ENCODE measurements at regions not wholly inside any gene's neighbourhood (a gene's known extent, or its start where the extent isn't known, plus 50 kb on each side); places are given as distances from the start of the nearest gene placed in this dataset.

DNA sequence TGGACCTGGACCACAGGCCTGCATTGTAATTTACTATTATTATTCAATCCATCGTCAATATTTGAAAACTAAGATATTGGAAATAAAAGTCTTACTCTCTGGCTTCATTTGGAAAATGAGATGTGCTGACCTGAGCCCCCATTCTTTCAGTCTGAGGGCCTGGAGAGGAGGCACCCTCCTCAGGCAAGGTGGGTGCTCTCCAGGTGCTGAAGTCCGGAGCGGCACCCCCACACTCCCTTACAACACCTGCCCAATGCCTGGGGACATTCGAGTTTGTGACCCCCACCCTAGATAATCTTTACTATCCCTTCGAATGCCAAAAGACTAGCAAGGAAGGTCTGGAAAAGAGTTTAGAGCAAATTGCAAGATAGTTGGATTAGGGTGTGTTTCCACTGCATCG lies 133.3 kb downstream of the EN1 start:
- no peak overlapping the region for H3K4me3 ChIP-seq (ENCODE audit: low read length)
- H4K20me1 ChIP-seq (ENCODE audit: insufficient read depth): no peaks in the 10 kb centered on the region
- H2AFZ ChIP-seq (ENCODE audit: low read depth, low read length): no peak overlapping the region
- H3F3A ChIP-seq (ENCODE audit: insufficient read depth, low read length, poor library complexity, severe bottlenecking): no peaks in the 10 kb centered on the region
- no peak overlapping the region for H3K4me2 ChIP-seq (ENCODE audit: low read length)
- no peaks in the 10 kb centered on the region for H3K9me2 ChIP-seq (ENCODE audit: insufficient read depth, low read length)
- no peak overlapping the region for H3K27ac ChIP-seq (ENCODE audit: low read length)
- TF ChIP-seq EP300 (conservative IDR thresholded peaks at IDR 0.05; ENCODE audit: poor library complexity, severe bottlenecking) (no peak), RAD21 (conservative IDR thresholded peaks at IDR 0.05) (no peak), SMC3 (conservative IDR thresholded peaks at IDR 0.05; ENCODE audit: poor library complexity) (no peak), EZH2 (IDR thresholded peaks at IDR 0.05; ENCODE audit: borderline replicate concordance, insufficient read depth, low read length, poor library complexity, severe bottlenecking) (no peak), MXI1 (conservative IDR thresholded peaks at IDR 0.05; ENCODE audit: poor library complexity, severe bottlenecking) (no peak), POLR2AphosphoS5 (IDR thresholded peaks at IDR 0.05) (no peak), TAF1 (IDR thresholded peaks at IDR 0.05; ENCODE audit: low read depth) (no peak)
- TF ChIP-seq, protein P1, sequence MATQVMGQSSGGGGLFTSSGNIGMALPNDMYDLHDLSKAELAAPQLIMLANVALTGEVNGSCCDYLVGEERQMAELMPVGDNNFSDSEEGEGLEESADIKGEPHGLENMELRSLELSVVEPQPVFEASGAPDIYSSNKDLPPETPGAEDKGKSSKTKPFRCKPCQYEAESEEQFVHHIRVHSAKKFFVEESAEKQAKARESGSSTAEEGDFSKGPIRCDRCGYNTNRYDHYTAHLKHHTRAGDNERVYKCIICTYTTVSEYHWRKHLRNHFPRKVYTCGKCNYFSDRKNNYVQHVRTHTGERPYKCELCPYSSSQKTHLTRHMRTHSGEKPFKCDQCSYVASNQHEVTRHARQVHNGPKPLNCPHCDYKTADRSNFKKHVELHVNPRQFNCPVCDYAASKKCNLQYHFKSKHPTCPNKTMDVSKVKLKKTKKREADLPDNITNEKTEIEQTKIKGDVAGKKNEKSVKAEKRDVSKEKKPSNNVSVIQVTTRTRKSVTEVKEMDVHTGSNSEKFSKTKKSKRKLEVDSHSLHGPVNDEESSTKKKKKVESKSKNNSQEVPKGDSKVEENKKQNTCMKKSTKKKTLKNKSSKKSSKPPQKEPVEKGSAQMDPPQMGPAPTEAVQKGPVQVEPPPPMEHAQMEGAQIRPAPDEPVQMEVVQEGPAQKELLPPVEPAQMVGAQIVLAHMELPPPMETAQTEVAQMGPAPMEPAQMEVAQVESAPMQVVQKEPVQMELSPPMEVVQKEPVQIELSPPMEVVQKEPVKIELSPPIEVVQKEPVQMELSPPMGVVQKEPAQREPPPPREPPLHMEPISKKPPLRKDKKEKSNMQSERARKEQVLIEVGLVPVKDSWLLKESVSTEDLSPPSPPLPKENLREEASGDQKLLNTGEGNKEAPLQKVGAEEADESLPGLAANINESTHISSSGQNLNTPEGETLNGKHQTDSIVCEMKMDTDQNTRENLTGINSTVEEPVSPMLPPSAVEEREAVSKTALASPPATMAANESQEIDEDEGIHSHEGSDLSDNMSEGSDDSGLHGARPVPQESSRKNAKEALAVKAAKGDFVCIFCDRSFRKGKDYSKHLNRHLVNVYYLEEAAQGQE (IDR thresholded peaks at IDR 0.05; ENCODE audit: borderline replicate concordance): no peak
- TF ChIP-seq, protein P2, sequence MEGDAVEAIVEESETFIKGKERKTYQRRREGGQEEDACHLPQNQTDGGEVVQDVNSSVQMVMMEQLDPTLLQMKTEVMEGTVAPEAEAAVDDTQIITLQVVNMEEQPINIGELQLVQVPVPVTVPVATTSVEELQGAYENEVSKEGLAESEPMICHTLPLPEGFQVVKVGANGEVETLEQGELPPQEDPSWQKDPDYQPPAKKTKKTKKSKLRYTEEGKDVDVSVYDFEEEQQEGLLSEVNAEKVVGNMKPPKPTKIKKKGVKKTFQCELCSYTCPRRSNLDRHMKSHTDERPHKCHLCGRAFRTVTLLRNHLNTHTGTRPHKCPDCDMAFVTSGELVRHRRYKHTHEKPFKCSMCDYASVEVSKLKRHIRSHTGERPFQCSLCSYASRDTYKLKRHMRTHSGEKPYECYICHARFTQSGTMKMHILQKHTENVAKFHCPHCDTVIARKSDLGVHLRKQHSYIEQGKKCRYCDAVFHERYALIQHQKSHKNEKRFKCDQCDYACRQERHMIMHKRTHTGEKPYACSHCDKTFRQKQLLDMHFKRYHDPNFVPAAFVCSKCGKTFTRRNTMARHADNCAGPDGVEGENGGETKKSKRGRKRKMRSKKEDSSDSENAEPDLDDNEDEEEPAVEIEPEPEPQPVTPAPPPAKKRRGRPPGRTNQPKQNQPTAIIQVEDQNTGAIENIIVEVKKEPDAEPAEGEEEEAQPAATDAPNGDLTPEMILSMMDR (IDR thresholded peaks at IDR 0.05; ENCODE audit: poor library complexity, severe bottlenecking): no peak
- H3K79me2 ChIP-seq (replicated peaks; ENCODE audit: insufficient read depth, low read length): no peaks in the 10 kb centered on the region
- H3K9ac ChIP-seq (ENCODE audit: low read length): no peak overlapping the region
- H3K27me3 ChIP-seq (ENCODE audit: insufficient read depth, low read depth, low read length): no peaks in the 10 kb centered on the region
- H3K36me3 ChIP-seq (ENCODE audit: insufficient read depth, low read length): no peaks in the 10 kb centered on the region
- H3K9me3 ChIP-seq (ENCODE audit: low read length): no peaks in the 10 kb centered on the region

DNA sequence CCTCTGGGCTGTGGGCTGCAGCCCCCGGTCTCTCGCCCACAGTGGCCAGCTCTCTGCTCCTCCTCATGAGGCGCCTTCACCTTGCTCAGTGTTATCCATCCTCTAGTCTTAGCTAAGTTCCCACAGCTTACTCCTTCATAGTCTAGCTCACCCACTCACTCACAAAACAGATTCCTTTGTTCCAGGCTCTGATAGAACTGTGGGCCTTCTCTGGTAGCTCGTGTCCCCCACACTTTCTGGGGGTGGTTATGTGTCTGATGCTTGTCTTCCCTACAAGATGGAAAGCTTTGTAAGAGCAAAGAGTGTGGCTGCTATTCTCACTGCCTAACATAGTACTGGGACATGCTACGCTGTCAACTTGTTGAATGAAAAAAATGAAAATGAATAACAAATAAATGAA lies 135.8 kb downstream of the EN1 start:
- Histone ChIP-seq H3K9me3 (ENCODE audit: low read length) (no peaks in the 10 kb centered on the region), H3K4me3 (ENCODE audit: low read length) (no peak overlapping the region), H3K9me2 (ENCODE audit: insufficient read depth, low read length) (no peaks in the 10 kb centered on the region), H3K27me3 (ENCODE audit: insufficient read depth, low read depth, low read length) (no peaks in the 10 kb centered on the region), H3K9ac (ENCODE audit: low read length) (no peak overlapping the region), H3F3A (ENCODE audit: insufficient read depth, low read length, poor library complexity, severe bottlenecking) (no peaks in the 10 kb centered on the region), H3K36me3 (ENCODE audit: insufficient read depth, low read length) (no peaks in the 10 kb centered on the region), H3K79me2 (replicated peaks; ENCODE audit: insufficient read depth, low read length) (no peaks in the 10 kb centered on the region), H4K20me1 (ENCODE audit: insufficient read depth) (no peaks in the 10 kb centered on the region), H3K4me2 (ENCODE audit: low read length) (no peak overlapping the region), H2AFZ (ENCODE audit: low read depth, low read length) (no peak overlapping the region), H3K27ac (ENCODE audit: low read length) (no peak overlapping the region)
- TF ChIP-seq, protein P2 (IDR thresholded peaks at IDR 0.05; ENCODE audit: poor library complexity, severe bottlenecking): no peak
- TF ChIP-seq, protein P1 (IDR thresholded peaks at IDR 0.05; ENCODE audit: borderline replicate concordance): no peak
- TF ChIP-seq MXI1 (conservative IDR thresholded peaks at IDR 0.05; ENCODE audit: poor library complexity, severe bottlenecking): no peak
